NCI-H1417 treated with DMSO at 0.1 percent for 48 hours (cell line): ENCODE measurements at regions not wholly inside any gene's neighbourhood (a gene's known extent, or its start where the extent isn't known, plus 50 kb on each side); places are given as distances from the start of the nearest gene placed in this dataset.
"Not testable (repeated sequence)": the region's sequence is repeated elsewhere in the genome, so short reads cannot be mapped to it uniquely, and the experiment has no call there.

ENCODE experiments used
- DNase-seq: peaks from one replicate; lab custom pipeline; 2025; lab: John Stamatoyannopoulos, UW

DNA sequence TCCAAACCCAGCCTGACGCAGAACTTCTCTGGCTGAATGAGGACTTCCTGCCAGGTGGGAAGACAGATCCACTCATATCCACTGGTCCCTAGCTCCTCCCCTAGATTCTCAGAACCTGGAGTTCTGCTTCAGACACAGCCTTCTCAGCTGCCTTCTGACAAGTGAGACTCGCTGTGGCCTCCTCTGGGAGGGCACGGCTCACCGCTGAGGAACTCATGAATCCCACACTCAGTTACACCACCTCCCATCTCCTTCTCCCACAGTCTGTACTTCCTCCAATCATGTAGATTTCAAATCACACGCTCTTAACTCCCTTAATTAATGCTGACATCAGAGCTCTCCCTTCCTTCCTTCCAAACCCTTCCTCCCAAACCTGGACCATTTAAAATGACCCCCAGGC, 86.4 kb upstream of the TMEM45B start:
- no peak for DNase-seq

DNA sequence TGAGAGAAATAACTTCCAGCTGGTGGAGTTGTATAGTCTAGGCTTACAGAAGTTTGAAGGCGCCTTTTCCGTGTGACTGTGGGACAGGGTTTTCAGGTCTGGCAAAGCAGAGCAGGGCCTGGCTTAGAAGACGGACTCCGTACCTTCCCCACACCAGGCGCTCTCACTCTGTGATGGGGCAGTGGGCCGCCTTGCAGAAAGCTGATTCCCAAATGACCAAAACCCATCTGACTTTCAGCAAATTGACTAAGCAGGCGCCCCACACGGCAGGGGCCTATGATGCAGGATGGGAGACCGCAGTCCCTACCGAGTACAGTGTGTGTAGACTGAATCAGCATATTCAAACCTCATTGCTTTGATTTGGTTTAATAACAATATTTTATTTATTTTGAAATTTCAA, 85.8 kb upstream of the TMEM45B start:
- DNase-seq, result no peak

DNA sequence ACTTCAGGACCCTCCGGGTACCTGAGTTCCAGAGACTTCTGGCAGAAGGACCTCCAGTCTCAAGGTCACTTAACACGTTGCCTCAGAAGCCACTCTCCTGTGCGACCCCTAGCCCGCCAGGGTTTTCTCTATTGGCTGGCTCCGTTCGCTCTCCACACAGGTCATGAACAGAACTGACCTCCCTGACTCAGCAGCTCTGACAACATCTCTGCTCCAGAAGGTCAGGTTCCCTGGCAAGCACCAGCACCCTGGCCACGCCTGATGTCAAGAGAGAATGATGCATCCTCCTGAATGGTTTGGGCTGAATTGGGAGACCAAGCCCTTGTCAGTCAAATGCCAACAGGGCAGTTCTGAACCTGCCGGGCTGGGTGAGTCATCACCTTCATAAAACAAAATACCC, 84.3 kb upstream of the TMEM45B start:
- DNase-seq, result no peak

DNA sequence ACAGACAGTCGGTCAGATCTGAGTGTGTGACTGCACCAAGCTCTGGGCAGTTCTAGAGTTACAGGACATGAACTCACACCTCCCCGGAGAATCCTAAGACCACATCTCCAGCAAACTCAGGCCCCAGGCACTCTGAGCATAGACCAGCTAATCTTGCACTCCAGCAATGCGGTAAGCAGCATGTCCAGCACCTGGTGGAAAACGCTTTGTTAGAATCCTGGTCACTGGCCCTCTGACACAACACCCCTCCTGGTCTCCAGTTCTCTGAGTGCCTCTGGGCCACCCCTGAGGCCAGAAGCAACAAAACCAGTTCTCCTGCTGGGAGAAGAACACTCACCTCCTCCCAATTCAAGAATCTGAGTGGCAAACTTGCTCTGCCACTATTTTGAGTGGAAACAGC, 82.7 kb upstream of the TMEM45B start:
- DNase-seq, result no peak

DNA sequence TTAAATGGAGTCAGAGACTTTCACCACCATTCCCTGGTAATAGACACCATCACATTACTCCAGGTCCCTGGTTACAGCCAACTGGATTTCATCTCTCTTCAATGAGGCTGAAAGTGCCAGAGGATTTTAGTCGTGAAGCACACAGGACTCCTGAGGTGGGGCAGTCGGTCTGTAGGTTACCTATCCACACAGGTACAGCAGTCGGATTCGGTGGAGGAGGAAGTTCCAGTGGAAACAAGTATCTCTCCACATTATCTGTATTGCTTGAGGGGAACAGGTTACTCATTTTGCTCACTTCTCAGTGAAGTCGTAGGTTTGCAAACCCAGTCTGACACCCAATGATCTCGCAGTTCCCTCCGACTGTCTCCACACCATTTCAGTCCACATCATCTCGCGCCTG, 82.3 kb upstream of the TMEM45B start:
- no peak for DNase-seq

DNA sequence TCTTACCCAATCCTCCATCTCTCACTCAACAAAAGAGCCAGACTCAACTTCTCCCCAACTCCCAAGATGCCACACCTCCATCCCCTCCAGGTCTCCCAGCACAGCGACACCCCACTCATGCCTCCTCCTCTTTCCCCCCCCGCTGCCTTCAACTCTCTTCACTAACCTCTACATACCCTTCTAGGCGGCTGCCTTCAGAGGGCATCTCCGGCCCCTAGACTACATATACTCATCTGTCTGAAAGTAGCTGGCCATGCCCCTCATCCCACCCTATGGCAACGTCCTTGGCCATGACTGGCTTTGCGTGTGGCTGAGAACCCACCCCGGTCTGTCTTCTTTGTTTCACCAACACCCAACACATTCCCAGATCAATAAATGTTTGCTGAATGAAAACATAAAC, 81.7 kb upstream of the TMEM45B start:
- no peak for DNase-seq

DNA sequence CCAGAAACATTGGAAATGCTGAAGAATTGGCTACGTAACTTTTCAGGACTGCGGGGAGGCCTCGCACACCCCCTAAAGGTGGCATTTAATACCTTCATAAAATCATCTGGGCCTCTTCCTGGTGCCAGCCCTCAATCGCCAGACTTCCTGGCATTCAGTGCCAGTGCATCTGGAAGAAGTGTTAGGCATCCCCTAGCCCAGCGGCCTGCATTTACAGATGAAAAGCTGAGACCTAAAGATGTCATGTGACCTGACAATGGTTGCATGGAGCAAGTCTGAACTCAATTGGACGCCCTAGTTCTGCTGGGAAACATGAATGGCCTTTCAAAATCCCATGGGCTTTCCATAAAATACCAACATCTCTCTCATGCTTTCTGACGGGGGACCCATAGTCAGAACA, 81.0 kb upstream of the TMEM45B start:
- DNase-seq, result no peak

DNA sequence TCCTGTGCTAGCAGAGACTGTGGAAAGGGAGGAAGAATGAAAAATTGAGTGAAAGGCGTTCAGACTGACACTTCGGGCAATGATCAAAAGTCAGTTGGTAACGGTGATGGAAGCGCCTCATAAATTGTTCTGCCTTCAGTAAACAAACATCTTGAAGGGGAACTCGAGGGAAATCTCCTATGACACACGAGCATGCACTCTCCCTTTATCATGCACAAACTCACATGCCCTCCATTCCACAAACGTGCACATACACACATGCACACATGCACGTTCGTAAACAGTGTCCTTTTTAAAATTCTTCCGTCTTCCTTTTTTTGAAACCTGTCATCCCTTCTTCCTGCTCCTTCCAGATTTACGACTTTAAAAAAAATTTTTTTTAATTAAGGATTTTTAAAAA, 77.8 kb upstream of the TMEM45B start:
- no peak for DNase-seq

DNA sequence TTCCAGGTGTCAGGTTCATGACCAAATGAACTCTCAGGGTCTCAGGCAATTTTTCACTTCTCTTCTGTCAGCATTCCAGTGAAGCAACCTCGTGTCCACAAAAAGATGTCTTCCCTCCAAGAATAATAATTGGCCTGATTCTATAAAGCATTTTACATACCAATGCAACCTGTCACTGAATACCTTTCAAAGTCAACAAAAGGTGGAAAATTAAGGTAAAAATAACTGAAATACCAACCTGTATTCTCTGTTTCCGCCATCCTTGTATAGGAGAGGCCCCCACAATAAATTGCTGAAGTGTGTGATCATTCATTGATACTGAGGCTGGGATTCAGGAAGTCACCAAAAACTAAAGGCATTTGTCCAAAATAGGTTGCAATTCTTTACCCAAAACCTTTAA, 77.4 kb upstream of the TMEM45B start:
- DNase-seq, result no peak

DNA sequence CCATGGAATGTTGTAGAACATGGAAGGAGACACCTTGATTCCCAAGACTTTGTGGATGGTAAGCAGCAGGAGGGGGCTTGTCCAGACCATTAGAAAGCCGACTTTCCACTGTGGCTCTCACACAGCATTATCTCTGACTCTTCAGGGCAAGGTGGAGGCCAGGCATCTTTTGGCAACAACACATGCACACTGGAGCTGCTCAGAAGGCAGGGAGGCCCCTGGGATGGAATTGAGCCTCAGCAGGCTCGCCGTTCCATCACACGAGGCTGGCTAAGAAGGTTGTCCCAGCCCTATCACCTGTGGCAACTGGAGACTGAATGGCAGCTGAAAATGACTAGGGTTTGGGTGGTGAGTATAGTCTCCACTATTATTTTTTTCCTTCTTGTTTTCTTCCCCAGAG, 76.3 kb upstream of the TMEM45B start:
- DNase-seq, result no peak

DNA sequence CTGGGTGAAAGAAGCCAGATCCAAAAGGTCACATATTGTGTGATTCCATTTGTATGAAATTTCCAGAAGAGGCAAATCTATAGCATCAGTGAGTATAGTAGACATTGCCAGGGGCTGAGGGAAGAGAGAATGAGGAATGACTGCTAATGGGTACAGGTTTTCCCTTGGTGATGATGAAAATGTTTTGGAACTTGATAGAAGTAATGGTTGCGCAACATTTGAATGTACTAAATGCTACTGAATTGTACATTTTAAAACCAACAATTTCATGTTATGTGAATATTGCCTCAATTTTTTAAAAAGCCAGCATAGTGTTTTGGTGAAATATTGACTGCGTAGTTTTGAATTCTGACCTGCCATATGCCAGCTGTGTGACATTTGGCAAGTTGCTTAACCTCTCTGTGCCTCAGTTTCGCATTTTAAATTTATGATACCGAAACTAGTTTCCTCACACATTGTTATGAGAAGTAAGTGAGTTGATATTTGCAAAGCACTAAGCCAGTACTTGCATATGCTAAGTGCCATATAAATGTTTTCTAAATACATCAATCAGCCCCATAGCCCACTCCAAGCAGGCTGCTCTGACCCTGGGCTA, 75.4 kb upstream of the TMEM45B start:
- DNase-seq, result no peak

DNA sequence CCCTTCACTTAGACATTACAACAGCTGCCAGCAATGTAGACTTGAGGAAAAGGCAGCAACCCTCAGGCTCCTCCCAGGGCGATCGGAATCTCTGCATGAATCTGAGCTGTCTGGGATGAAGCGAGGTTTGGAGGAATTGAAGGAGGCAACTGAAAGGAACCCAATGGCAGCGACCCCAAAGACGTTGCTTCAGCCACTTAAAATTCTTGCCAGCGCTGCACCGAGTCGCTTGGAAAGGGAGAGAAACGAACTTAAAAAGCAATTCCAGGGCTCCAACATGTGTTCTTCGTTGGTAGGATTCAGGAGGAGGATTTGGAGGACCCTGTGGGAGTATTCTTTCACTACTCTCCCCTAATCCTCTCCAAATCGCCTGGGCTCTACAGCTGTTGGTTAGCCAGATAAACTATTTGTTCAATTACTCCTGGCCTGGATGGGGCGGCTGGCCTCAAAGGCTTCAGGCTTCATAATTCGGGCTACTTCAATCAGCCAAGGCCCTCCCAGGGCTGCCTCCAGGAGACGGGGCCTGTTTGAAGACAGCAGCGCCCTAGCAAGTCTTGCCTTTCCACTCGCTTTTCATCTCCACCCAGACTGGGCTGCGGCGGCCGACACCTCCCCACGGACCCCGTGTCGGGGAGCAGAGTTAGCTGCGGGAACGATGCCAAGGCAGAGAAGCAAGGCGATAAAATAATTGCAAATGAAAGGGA, 72.4 kb upstream of the TMEM45B start:
- DNase-seq, result no peak

DNA sequence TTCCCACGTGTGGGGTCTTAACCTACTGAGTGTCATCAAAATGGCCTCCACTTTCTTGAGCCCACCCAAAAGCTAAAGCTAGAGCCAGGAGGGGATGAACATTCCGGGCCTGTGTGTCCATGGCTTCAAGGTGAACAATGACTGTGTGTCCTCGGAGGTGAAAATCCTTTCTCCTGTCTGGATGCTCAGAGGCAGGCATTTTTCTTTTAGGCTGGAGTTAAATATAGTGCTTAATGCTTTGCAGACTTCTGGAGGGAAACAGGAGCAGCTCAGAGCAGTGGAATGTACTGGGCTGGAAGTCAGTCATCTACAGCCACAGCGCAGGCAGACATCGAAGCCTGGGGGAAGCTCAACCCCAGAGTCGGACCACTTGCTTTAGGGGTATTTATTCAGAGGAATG, 68.6 kb upstream of the TMEM45B start:
- DNase-seq, result no peak

DNA sequence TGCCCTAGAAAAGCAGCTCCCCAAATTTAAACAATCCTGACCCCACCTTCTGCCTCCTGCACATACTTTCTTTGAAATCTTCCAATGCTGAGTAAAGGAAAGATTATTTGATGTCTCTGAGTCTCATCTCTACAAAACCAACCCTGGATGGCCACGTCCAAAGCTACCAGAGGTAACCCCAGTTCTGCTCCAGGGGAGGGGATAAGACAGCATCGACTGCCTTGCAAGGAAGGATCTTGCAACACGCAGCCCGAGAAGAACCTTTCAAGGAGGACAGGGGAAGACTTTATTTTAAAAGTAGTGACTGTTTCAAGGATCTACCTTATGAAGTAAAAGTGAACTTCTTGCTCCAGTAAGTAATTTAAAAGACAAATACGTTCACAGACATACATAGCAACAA, 66.5 kb upstream of the TMEM45B start:
- DNase-seq, result no peak

DNA sequence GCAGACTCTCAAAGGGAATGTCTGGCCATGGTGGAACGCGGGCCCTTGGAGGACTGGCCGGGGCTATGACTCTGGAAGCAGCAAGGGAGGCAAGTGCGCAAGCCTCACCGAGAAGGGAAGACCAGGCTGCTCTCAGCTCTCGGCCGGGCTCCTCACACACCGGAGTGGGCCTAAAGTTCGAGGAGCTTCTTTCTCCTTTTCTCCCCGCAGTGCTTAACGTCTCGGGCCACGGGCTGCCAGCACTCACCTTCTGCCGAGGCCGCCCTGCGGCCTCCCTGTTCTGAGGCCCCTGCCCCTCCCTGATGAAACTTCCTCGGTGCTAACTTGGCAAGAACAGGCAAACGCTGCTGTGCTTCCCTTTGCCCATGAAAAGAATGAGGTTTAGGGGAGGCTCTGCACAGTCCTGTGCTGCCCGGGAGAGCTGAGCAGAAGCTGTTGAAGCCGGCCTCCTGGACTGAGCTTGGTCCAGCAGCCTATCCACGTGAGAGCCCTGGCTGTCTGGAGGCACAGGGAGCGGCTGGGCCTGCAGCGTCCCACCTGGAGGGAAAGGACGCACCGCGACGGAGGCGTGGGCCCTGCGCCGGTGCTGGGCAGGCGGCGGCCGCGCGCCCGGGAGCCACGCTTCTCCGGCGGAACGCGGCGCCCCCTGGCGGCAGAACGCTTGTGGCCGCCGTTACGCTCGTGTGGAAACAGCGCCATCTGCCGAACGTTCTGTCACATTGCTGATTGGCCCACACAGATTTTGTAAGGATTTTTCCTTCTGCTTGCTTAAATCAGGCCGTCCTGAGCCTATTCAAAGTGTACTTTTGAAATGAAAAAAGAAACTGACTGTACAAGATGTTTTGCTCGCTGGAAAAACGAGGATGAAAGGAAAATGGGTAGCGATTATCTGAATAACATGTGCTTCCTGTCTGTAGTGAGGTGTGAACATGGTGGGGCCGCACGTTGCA, 65.0 kb upstream of the TMEM45B start:
- no peak for DNase-seq

DNA sequence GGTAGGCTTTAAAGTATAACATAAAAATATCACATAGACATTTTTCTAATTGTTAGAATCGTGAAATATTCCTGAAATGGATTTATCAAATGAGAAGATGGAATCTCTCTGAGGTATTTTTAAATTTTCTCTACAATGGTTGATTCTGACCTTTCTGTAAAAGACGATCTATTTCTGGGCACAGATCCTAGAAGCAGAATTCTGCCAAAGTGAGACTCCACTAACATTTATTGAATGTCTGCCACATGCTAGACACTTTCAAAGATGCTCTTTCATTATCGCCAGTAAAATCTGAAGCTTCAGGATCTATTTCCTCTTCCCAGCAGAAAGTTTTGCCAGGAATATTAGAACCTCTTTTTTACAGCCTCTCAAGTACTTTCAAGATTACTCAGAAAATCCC, 64.1 kb upstream of the TMEM45B start:
- DNase-seq, result no peak

DNA sequence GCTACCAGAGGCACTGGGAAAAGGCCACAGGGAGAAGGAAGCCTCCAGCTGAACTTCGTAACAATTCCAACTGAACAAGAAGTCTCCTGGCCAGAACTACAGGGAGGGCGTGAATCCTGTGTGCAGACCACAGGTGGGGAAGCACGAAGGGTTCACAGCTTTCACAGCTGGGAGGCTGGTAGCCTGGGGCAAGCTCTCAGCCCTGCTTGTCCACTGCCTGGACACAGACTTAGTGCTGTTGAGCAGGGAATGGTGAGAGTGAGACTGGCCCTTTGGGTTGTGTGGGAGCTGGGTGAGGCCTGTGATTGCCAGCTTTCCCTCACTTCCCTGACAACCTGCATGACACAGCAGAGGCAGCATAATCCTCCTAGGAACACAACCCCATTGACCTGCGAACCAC, 52.1 kb upstream of the TMEM45B start:
- not testable (repeated sequence) for DNase-seq

DNA sequence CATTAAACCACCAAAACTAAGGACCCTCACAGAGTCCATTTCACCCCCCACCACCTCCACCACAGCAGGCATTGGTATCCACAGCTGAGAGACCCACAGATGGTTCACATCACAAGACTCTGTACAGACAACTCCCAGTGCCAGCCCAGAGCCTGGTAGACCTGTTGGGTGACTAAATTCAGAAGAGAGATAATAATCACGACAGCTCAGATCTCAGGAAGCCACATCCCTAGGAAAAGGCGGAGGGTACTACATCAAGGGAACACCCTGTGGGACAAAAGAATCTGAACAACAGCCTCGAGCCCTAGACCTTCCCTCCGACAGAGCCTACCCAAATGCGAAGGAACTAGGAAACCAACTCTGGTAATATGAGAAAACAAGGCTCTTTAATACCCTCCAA, 51.4 kb upstream of the TMEM45B start:
- DNase-seq, result not testable (repeated sequence)
